Cardiac fibroblast (primary cell): ENCODE measurements at regions not wholly inside any gene's neighbourhood (a gene's known extent, or its start where the extent isn't known, plus 50 kb on each side); places are given as distances from the start of the nearest gene placed in this dataset.
A peak's percentile ranks its signal among the peaks of the same experiment; 100 is the strongest.

Source experiments
- DNase-seq, 2 donors: peaks; one replicate each; pipeline versions ENCODE4 v3.0.0 to v3.0.0-alpha.2; 2010; ENCODE audit warnings: low read depth in 2 of 2
- H3K4me3 ChIP-seq, 2 donors: replicated peaks in 1 of 2; 1 replicate in 1 of 2; 2 replicates in 1 of 2; pipeline ENCODE4 v1.5.1; 2011; ENCODE audit warnings: low read depth in 2 of 2, low read length in 2 of 2, mild to moderate bottlenecking in 2 of 2, moderate library complexity in 1 of 2
- CTCF ChIP-seq: IDR thresholded peaks from one replicate; pipeline ENCODE4 v1.5.1; 2011; ENCODE audit warnings: low read depth, mild to moderate bottlenecking, low read length, inconsistent platforms

- peak in 1 of 2 donors; percentile 83 for DNase-seq
- no peak overlapping the region for H3K4me3 ChIP-seq
- no peak for TF ChIP-seq CTCF
Measured at GRCh38 chr15:47513471-47513870, 203.8 kb upstream of the SEMA6D start.

GRCh38 chr15:47514200-47514652, 203.1 kb upstream of the SEMA6D start:
- DNase-seq = peak; percentile 57 to 85
- no peak overlapping the region for H3K4me3 ChIP-seq
- TF ChIP-seq CTCF = no peak

- peak; percentile 28 to 78 for DNase-seq
- H3K4me3 ChIP-seq = no peak overlapping the region
- TF ChIP-seq CTCF = no peak
Measured at GRCh38 chr15:47516558-47516957, 200.7 kb upstream of the SEMA6D start.

GRCh38 chr15:47516972-47517371, 200.3 kb upstream of the SEMA6D start:
- H3K4me3 ChIP-seq = no peak overlapping the region
- DNase-seq = no peak
- no peak for TF ChIP-seq CTCF

- peak; percentile 37 to 52 for DNase-seq
- no peak for TF ChIP-seq CTCF
- H3K4me3 ChIP-seq = no peak overlapping the region
Measured at GRCh38 chr15:47517737-47518136, 199.6 kb upstream of the SEMA6D start.

GRCh38 chr15:47523681-47524475, 193.4 kb upstream of the SEMA6D start:
- peak; percentile 62 to 72 for DNase-seq
- no peak overlapping the region for H3K4me3 ChIP-seq
- TF ChIP-seq CTCF = no peak

- no peak for DNase-seq
- H3K4me3 ChIP-seq = no peak overlapping the region
- TF ChIP-seq CTCF = no peak
Measured at GRCh38 chr15:47529241-47529640, 188.1 kb upstream of the SEMA6D start.
